ENCODE measurements at regions not wholly inside any gene's neighbourhood (a gene's known extent, or its start where the extent isn't known, plus 50 kb on each side); places are given as distances from the start of the nearest gene placed in this dataset.

DNA sequence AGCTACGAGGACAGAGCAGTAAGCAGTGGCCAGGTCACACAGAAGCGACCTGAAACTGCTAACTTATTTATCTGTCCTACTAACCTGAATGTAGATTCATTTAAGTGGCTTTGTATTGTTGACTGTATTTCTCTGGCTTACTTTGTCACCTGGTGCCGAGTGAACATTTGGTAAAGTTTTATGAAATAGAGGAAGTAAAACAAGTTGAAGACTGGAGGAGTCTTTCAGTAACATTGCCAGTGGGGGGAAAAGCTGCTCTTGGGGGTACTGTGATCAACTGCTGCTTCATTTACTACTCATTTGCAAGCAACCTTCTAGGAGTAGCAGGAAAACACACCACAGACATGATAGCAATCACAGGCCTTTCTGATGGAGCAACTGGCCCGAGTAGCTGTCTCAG is 615.0 kb downstream of the FGF9 start:
- no peak for DNase-seq

DNA sequence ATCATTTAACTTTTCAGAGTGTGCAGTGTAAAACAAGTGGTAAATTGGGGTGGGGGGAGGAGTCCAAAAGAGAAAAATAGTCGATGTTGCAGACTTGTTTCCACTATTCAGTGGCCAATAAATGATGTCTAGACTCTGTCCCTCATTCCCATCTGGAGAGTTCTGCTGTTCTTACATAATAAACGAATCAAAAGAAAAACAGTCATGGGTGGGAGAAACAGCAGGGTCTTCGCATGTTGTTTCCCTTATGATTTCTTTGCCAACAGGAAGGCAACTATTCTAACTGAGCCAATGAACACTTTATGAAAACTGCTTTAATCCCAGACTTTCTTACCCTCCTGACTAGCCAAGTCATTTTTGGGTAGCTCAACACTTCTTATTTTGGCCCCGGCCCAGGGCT is 615.5 kb downstream of the FGF9 start:
- no peak for DNase-seq

GRCh38 chr13:22287343-22287920 is 616.6 kb downstream of the FGF9 start:
- no peak for DNase-seq

DNA sequence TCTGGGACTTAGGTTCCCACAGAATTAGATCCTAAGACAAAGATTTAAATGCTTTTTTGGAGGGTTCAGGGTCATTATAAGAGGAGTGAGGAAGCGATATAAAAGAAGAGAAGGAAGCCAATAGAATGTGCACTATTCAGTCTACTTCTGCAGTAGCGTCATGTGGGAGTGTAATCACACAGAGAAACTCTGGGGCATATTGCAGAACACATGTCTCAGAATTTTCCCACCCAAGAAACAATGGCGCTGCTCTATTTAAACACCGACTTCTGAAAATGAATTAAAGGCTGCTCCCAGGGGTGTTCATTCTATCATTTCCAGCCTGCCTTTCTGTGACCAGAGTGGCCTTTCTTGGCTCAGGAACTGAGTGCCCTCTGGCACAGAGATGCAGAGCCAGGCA is 617.6 kb downstream of the FGF9 start:
- DNase-seq: no peak

- DNase-seq: no peak
These were observed 618.8 kb downstream of the FGF9 start for GRCh38 chr13:22289711-22290110.

DNA sequence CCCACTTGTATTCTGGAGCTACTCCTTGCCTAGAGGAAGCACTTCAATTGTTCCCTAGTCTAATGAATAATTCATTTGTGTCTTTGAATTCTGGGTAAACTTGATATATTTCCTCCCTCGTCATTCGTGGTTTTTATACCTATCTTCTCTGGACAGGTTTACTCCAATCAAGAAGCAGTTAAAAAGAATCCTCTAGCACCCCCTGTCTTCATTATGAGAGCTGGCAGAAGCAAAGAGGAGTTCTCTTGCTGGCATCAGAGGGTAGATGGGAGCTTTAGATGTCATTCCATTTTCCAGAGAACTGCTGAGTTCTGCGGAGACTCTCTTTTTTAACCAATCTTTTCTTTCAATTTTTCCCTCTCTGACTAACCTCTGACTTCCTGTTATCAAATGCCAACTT is 627.7 kb downstream of the FGF9 start:
- no peak for DNase-seq

DNA sequence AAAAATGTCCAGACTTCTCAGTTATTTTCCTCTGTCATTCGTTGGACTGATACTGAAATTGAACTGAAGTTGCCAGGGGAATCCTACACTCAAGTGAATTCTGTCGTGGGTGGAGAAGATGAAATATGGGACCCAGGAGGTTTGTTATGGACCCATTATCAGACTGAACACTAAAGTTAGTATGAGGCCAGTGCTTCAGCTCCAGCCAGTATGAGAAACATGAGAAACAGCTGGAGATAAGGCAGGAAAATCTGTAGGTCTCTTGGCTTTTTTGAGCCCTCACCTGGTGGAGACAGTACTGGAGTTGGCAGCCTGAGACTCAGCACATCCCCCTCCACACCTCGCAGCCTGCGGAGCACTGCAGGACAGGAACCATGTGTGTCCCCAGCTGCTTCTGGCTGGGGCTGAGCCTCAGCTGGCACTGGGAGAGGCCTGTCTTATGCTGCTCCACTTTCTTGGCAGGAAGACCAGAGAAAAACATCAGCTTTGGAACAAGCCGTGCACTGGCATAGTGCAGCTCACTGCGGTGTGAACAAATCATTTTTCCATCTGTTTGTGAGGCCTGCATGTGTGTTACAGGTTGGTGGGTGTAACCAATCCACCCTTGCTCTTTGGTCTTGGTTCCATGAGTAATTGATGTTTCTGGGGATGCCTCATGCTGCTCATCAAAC is 641.0 kb downstream of the FGF9 start:
- DNase-seq: peak in 11 of 58 donors; percentile 1 to 36 (median 7)

DNA sequence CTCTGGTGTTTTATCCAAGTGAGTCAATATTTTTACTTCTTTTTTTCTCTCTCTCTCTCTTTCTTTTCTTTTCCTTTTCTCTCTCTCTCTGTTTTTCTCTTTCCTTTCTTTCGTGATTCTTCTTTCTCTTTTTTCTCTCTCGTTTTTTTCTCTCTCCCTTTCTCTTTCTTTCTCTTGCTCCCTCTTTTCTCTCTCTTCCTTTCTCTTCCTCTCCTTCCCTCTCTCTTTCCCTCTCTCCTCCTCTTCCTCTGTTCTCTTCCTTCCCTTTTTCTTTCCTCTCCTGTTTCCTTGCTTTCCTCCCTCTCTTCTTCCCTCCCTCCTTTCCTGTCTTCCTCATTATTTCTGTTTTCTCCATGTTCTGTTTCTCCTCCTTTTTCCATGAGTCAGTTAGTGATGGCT is 641.5 kb downstream of the FGF9 start:
- DNase-seq: no peak

DNA sequence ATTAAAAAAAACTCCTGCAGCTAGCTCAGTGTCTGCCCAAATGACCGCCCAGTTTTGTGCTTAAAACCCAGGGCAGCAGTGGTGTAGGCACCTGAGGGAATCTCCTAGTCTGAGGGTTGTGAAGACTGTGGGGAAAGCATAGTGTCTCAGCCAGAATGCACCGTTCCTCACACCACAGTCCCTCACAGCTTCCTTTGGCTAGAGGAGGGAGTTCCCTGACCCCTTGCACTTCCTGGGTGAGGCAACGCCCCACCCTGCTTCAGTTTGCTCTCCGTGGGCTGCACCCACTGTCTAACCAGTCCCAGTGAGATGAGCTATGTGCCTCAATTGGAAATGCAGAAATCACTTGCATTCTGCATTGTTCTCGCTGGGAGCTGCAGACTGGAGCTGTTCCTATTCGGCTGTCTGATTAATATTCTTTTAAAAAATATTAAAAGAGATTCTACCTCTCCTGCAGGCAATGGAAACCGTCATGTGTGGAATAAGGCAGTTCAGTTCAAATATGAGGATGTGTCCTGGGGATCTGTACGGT is 645.7 kb downstream of the FGF9 start:
- no peak for DNase-seq

GRCh38 chr13:22320991-22321390 is 650.1 kb downstream of the FGF9 start:
- DNase-seq: no peak

DNA sequence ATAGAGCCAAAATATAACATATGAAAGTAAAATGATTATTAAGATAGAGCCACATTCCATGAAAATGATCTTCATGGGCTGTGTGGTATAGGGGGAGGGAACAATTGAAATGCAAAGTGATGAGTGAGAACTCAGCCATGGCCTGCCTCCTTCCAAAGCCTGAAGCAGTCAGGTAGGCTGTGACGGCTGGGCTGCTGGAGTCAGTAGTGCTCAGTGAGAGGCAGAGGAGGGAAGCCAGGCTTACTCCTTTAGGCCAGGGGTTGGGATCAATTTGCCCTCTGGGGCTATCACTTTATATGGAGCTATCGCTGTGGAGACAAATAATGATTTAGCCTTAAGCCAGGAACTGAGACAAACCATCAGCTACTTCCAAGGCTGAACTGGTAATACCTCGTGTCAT is 654.9 kb downstream of the FGF9 start:
- no peak for DNase-seq

GRCh38 chr13:22332416-22332815 is 661.5 kb downstream of the FGF9 start:
- DNase-seq: no peak

DNA sequence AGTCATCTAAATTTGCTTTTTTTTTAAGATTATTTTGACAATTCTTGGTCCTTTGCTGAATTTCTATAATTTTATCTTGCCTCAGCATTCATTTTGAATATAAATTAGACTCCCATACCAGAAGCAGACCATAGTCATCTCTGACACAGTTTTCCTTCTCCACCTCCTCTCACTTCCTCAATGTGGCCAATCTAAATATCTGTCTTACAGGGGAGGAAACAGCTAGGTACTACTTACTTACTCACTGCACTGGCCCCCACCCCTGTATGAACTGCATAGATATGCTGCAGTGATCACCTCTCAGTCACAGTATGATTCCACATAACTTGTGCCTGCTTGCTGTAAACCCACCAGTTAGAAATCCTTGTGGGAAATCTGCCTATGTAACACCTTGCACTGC is 665.6 kb downstream of the FGF9 start:
- no peak for DNase-seq

DNA sequence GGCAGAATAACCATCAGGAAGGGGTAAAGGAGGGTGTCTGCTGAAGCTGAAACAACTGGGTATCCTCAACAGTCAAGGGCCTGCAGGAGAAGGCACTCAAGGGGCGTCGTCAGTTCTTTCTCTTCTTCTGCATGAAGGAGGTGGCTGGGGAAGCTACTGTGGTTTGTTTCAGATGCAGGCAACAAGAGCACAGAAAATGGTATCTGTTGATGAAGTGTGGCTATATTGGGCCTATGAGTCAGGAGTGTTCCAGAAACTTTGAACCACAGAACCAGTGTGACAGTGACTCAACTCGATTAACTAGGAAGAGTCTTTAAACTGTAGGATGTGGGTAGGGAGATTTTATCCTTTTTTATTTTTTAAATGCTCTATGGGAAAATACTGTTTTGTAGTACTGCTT is 686.3 kb downstream of the FGF9 start:
- DNase-seq: peak in 1 of 58 donors; percentile 2

DNA sequence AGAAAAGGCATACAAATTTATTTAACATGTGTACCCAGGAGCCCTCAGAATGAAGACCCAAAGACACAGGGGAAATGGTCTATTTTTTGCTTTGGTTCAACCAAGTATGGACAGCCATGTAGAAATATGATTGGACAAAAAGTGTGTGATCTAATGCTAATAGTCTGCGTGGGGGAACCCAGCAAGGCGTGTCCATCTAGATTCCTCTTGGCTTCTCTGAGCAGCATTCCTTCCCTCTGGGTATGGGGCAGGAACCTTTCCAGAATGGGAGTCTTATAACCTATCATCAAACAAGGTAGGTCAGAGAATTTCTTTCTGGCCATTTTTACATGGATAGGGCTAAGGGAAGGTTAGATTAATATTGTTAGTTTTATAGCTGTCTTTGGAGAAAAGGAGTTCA is 698.2 kb downstream of the FGF9 start:
- no peak for DNase-seq

DNA sequence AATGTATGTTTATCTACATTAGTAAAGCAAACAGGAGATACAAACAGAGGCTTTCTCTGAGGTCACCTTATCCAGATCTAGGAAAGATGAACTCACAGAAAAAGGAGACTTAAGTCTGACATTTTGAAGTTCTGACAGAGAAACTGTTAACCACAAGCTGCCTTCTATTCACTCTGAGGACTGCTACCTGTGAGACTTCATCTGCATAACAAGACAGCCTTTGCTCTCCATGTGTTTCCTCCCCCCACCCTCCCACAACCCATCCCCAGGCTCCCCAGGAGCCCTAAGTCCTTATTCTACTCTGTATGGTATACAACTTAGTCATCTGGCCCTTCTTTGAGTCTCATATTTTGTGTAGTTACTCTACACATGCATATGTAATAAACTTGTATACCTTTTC is 699.0 kb downstream of the FGF9 start:
- no peak for DNase-seq

GRCh38 chr13:22372261-22372660 is 701.4 kb downstream of the FGF9 start:
- no peak for DNase-seq

DNA sequence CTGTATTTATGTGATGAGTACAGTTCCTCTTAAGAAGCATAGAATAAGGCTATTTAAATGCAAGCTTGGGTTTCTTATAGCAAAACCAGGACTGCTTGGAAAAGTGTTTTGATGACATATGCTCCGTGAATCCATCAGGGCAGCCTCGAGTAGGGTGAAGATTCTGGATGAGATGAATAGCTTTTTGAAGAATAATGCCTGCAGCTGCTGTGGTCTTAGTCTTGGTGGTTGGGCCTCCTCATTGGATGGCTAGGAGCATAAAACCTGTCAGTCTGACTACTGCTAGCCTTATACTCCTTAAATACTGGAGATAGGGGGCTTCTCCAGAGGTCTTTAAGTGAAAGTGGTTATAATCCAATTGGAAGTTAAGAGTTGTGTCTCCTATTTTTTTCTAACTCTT is 704.3 kb downstream of the FGF9 start:
- no peak for DNase-seq

DNA sequence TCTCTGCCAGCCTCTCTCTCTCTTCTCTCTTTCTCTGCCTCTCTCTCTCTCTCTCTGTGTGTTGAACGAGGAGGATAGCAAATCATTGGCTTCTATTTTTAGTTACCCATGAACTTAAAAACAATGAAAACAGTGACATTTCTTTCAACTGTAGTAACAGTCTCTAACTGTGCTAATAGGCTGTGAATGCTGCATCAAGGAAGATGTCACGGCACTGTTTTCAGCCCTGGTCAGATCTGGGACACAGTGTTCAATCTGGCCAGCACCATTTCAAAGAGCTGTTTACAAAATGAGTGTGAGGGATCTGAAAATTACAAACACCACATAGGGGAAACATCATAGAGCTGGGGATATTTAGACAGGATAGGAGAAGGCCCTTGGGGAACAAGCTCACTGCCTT is 717.0 kb downstream of the FGF9 start:
- no peak for DNase-seq

- DNase-seq: no peak
These were observed 729.0 kb downstream of the FGF9 start for GRCh38 chr13:22399801-22400420.

GRCh38 chr13:22402682-22403081 is 731.8 kb downstream of the FGF9 start:
- no peak for DNase-seq

DNA sequence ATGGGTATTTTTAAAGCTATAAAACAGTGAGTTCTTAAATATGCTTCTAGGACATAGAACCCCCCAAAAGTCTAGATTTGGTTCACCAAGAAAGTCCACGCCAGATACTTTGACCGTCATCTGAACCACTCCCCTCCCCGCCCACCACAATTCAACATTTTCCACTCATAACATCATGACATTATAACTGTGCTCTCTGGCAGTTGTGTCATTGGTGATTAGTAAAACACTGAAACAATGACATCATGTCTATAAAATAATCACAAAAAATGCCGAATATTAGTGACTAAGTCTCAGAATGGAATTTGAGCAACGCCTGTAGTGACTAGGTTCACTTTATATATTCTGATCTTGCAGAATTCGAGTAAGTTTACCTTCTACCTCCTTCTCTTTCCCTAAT is 732.3 kb downstream of the FGF9 start:
- DNase-seq: no peak

- peak in 3 of 58 donors; percentile 1 to 33 (median 3) for DNase-seq
These were observed 735.0 kb downstream of the FGF9 start for GRCh38 chr13:22405891-22406290.

All from anterior cingulate cortex (tissue), 58 donors.